GM19025 (cell line): ENCODE measurements at regions not wholly inside any gene's neighbourhood (a gene's known extent, or its start where the extent isn't known, plus 50 kb on each side); places are given as distances from the start of the nearest gene placed in this dataset.

Source experiments
- ATAC-seq: cut with Tn5 transposase; IDR thresholded peaks from one replicate; pipeline ENCODE4 v1.9.1; 2021; ENCODE audit warnings: mild to moderate bottlenecking, low read depth, moderate library complexity; ENCODE audit not compliant: unreplicated experiment

GRCh38 chr4:11602606-11603340 is 174.1 kb upstream of the HS3ST1 start:
- no peak for ATAC-seq

GRCh38 chr4:11599064-11599463 is 170.4 kb upstream of the HS3ST1 start:
- no peak for ATAC-seq

- no peak for ATAC-seq
Measured at GRCh38 chr4:11598591-11598990, 169.9 kb upstream of the HS3ST1 start.

DNA sequence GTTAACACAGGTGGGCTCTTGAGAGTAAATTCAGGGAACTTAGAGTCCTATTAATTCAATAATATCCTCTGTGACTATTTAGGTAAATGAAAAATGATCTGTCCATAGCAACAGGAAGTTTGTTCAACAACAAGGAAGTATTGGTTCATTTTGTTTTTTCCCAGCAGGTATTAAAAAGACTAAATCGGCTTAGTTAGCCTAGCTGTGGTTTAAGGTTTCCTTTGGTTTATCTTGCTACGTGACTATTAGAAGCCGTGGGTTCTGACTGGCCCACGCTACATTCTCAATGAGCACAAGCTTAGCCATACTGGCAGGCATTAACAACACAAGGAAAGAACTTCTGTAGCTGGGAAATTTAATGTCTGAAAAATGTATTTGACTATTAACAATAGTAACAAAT is 168.8 kb upstream of the HS3ST1 start:
- no peak for ATAC-seq

GRCh38 chr4:11596989-11597388 is 168.3 kb upstream of the HS3ST1 start:
- no peak for ATAC-seq

- ATAC-seq: no peak
Measured at GRCh38 chr4:11593576-11594116, 165.0 kb upstream of the HS3ST1 start.

DNA sequence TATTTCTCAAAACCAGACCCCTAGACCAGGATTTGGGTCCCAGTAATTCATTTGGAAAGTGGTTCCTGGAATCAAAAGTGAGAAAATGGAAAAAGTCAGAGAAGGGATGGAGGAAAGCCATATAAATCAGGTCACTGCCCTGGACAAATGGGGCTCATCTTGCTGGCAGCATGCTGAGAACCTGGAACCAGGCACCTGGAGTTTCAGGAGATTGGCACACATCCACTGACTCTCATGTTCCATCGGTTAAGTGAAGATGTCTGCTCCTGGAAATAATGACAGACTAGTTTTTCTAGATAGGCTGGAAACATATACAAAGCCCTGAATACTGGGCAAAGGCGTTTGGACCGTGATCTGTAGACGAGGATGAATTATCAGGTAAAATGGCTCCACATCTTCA is 163.6 kb upstream of the HS3ST1 start:
- ATAC-seq: no peak

- ATAC-seq: no peak
Measured at GRCh38 chr4:11590132-11590531, 161.4 kb upstream of the HS3ST1 start.

- no peak for ATAC-seq
Measured at GRCh38 chr4:11589676-11590075, 161.0 kb upstream of the HS3ST1 start.

- no peak for ATAC-seq
Measured at GRCh38 chr4:11587797-11588196, 159.1 kb upstream of the HS3ST1 start.

DNA sequence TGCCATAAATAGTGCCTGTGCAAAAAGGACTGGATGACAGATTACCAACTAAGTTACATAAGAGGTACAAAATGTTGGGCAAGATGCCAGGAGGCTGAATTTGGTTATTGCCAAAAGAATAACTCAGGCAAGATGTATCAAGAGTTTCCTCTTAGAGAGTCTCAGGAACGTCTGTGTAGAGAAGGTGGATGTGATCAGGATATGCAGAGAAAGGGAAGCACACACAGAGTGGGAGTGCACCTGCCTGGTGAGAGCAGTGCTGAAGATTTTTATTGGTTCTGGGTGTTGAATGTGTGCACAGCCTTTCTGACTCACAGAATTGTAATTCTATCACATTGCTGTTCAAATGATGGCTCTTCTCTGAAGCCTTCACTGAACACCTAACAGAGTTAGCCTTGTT is 156.8 kb upstream of the HS3ST1 start:
- no peak for ATAC-seq

DNA sequence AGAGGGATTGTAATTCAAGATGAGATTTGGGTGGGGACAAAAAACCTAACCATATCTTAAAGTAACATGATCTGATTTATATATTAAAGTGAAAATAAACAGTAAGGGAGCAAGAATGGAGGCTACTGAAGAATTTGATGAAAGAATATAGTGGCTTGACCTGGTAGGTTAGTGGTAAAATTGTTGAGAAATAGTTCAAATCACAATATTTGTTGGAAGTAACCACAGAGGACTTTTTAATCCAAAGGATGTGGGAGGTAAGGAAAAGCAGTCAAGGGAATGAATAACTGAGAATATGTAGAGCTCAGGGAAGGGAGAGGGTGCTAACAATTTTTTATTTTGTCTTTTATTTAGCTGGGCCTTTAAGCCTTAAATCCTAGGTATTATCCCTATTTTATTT is 139.8 kb upstream of the HS3ST1 start:
- no peak for ATAC-seq

DNA sequence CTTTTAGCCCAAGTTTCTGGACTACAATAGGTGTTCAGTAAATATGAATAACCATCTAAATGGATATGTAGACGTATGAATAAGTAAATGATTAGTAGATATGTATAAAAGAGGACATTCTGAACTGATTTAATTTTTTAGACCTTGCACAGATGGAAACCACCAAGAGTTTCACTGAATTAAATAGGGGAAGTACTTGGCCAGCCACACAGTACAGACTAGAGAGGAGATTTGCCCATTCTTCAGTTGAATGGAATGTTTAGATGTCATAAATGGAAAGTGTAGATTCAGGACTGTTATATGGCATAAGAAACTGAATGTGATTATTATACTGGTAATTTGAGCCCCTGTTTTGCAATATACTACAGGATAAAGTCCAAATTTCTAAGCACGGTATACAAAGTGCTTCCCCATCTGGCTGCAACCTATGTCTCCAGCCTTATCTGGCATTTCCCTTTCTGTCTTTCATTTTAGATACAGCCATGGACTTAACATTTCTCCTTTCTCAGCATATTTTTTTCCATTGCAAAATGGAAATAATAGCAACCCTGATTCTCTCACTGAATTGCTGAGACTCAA is 137.8 kb upstream of the HS3ST1 start:
- ATAC-seq: peak; percentile 85

DNA sequence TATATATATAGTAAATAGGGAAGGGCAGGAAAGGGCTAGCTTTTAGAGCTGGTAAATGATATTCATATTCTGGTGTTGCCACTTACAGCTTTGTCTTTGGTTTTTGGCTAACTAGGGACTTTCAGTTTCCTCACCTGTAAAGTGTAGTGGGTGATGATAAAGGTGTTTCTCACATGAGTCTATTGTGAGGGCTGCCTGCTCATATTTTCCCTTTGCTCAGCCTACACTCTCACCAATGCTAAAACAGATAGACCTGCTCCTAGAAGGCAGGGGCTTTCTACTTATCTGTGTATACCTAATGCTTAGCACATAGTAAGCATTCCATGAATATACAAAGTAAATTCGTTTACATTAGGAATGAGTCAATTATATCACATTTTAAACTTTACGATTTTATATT is 137.2 kb upstream of the HS3ST1 start:
- ATAC-seq: no peak

DNA sequence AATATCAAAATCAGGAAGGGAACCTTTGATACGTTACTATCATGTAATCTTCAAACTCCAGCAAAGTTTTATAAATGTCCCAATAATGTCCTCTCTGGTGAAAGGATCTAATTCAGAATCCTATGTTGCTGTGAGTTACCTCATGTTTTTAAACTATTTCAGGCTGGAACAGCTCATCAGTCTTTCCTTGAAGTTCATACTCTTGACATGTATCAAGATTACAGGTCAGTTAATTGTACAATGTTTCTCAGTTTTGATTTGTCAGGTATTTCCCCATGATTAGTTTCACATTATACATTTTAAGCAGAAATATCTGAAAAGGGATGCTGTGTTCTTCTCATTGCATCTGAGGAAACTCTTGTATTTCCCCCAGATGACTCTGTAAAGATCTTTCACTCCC is 136.5 kb upstream of the HS3ST1 start:
- ATAC-seq: no peak

GRCh38 chr4:11564021-11564420 is 135.3 kb upstream of the HS3ST1 start:
- no peak for ATAC-seq

GRCh38 chr4:11549525-11549924 is 120.8 kb upstream of the HS3ST1 start:
- no peak for ATAC-seq

GRCh38 chr4:11548597-11549082 is 119.9 kb upstream of the HS3ST1 start:
- ATAC-seq: peak; percentile 91

DNA sequence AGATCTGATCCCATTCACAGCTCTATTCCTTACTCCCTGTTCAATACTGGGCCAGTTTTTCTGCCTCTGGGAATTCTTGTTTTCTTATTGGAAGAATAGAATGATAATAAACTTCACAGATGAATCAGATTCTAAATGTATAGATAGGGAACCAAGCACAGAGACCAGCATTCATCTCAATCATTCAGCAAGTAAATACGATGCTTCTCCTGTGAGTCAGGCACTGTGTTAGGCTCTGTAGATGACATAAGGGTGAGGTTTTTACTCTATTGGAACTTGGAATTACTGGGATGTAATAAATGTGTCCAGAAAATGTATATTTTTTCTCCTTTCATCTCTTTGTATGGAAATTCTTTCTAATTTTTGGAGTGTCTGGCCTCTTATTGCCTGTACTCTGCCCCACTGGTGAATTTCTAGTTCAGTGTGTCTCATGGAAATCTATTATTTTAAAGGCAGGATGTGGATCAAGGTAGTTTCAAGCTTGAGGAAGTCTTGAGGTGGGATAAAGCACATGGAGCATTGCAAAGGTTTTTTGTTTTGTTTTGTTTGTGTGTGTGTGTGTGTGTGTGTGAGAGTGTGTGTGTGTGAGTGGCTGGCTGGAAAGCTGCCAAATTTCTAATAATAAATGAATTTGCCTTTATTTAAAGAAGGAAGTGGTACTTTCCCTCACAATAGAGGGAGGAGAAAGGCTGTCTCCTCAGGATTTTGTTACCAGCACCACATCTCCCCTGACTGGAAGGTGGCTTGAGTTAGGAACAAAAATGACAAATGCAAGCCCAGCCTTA is 117.9 kb upstream of the HS3ST1 start:
- no peak for ATAC-seq

- ATAC-seq: no peak
Measured at GRCh38 chr4:11545651-11546050, 117.0 kb upstream of the HS3ST1 start.

- ATAC-seq: no peak
Measured at GRCh38 chr4:11544211-11544610, 115.5 kb upstream of the HS3ST1 start.
